K562 (cell line): ENCODE measurements at regions not wholly inside any gene's neighbourhood (a gene's known extent, or its start where the extent isn't known, plus 50 kb on each side); places are given as distances from the start of the nearest gene placed in this dataset.

ENCODE experiments used
- ATAC-seq: fragments of 200-7000 bp; cut with Tn5 transposase; 3 replicates; pipeline ENCODE4 v1.9.1; 2020; ENCODE audit warnings: moderate library complexity
- BruUV-seq: library from RNA; stranded (reverse); fragments of 400-500 nt; replicated peaks from 2 replicates; lab custom pipeline; 2021; lab: Mats Ljungman, UMichigan
- CTCF ChIA-PET: fragments of 300-600 bp; formaldehyde crosslinking; extraction: SDS; loops from one replicate; lab custom pipeline; 2021; ENCODE audit warnings: low intra/inter-chr PET ratio; lab: Yijun Ruan, JAX
- POLR2A ChIA-PET: fragments of 300-600, 350-650 bp; sonication (Branson Sonifier 250); formaldehyde crosslinking; extraction: SDS; loops from one replicate; lab custom pipeline; 2021; ENCODE audit warnings: antibody characterized with exemption, inconsistent platforms; lab: Yijun Ruan, JAX
- DNase-seq, 4 experiments: peaks; one replicate each; pipeline versions ENCODE4 v3.0.0 to v3.0.0-alpha.2; 2011 to 2018; ENCODE audit warnings: low spot score in 3 of 4, mixed read lengths in 3 of 4; ENCODE audit errors: extremely low read depth in 1 of 4
- FAIRE-seq: peaks from 2 replicates; lab custom pipeline; 2011; peaks lifted over from hg19 to GRCh38; lab: Jason Lieb, UNC
- H2AFZ ChIP-seq: 2 replicates; pipeline ENCODE4 v1.6.0; 2011; ENCODE audit warnings: low read depth, low read length, control low read depth, inconsistent platforms
- H3K27ac ChIP-seq: fragments of 200-600 bp; 3 replicates; pipeline ENCODE4 v1.8.0; 2011; ENCODE audit warnings: low read depth, mild to moderate bottlenecking, control low read depth, inconsistent platforms, low read length, moderate library complexity, mixed read lengths; ENCODE audit errors: extremely low read depth
- H3K27me3 ChIP-seq, 2 experiments: fragments of 300-600 bp in 1 of 2; 2 replicates in 1 of 2; 3 replicates in 1 of 2; pipeline versions ENCODE4 v1.6.0 to v1.8.0; 2011; ENCODE audit warnings: inconsistent platforms in 2 of 2, low read length in 2 of 2, mild to moderate bottlenecking in 1 of 2, mixed read lengths in 1 of 2, moderate library complexity in 1 of 2; ENCODE audit not compliant: control insufficient read depth in 2 of 2, insufficient read depth in 2 of 2
- H3K36me3 ChIP-seq: fragments of 300-600 bp; 3 replicates; pipeline ENCODE4 v1.8.0; 2011; ENCODE audit warnings: mild to moderate bottlenecking, low read length, inconsistent platforms; ENCODE audit not compliant: control insufficient read depth, insufficient read depth
- H3K4me1 ChIP-seq, 2 experiments: fragments of 200-600 bp in 1 of 2; replicated peaks in 1 of 2; 2 replicates in 1 of 2; 3 replicates in 1 of 2; pipeline versions ENCODE4 v1.5.1 to v1.8.0; 2011; ENCODE audit warnings: inconsistent platforms in 2 of 2, low read length in 2 of 2, mild to moderate bottlenecking in 1 of 2, mixed read lengths in 1 of 2, moderate library complexity in 1 of 2; ENCODE audit not compliant: control insufficient read depth in 2 of 2, insufficient read depth in 2 of 2
- H3K4me2 ChIP-seq: 2 replicates; pipeline ENCODE4 v1.6.1; 2011; ENCODE audit warnings: low read length, control low read depth, inconsistent platforms, mixed read lengths; ENCODE audit not compliant: insufficient read depth
- H3K4me3 ChIP-seq: fragments of 200-600 bp; sonication (generic), shearing (Covaris generic); 2 replicates; pipeline ENCODE4 v1.5.1; 2016; ENCODE audit warnings: control low read depth, inconsistent platforms
- H3K79me2 ChIP-seq: fragments of 200-600 bp; 3 replicates; pipeline ENCODE4 v1.8.0; 2011; ENCODE audit warnings: low read length, inconsistent platforms; ENCODE audit not compliant: control insufficient read depth, insufficient read depth
- H3K9ac ChIP-seq, 2 experiments: 2 replicates each; pipeline versions ENCODE4 v1.6.0 to v1.6.1; 2011; ENCODE audit warnings: low read depth in 2 of 2, low read length in 2 of 2, control low read depth in 1 of 2, inconsistent platforms in 1 of 2, mild to moderate bottlenecking in 1 of 2, mixed read lengths in 1 of 2; ENCODE audit not compliant: insufficient read depth in 1 of 2
- H3K9me1 ChIP-seq: one replicate; pipeline ENCODE4 v1.6.0; 2011; ENCODE audit warnings: inconsistent platforms, mild to moderate bottlenecking, low read length, moderate library complexity; ENCODE audit not compliant: control insufficient read depth, insufficient read depth
- H3K9me3 ChIP-seq: replicated peaks from 2 replicates; pipeline ENCODE4 v1.5.1; 2011; ENCODE audit warnings: low read depth, low read length, inconsistent platforms; ENCODE audit not compliant: control insufficient read depth, insufficient read depth
- H4K20me1 ChIP-seq: replicated peaks from 2 replicates; pipeline ENCODE4 v1.6.1; 2011; ENCODE audit warnings: low read length, inconsistent platforms, mixed read lengths; ENCODE audit not compliant: control insufficient read depth, insufficient read depth
- DIDO1 ChIP-seq: fragments of 450-650 bp; IDR thresholded peaks from 2 replicates; pipeline ENCODE4 v1.6.1; 2016; ENCODE audit warnings: low read depth, missing biosample characterization, missing genetic modification characterization
- EP400 ChIP-seq: fragments of 450-650 bp; IDR thresholded peaks from 2 replicates; pipeline ENCODE4 v1.6.1; 2017; ENCODE audit warnings: antibody characterized with exemption, mild to moderate bottlenecking, moderate library complexity
- ETS2 ChIP-seq: IDR thresholded peaks from 2 replicates; pipeline ENCODE4 v1.6.1; 2016; ENCODE audit warnings: borderline replicate concordance, missing genetic modification characterization, mild to moderate bottlenecking, moderate library complexity, missing compliant biosample characterization; ENCODE audit not compliant: poor library complexity, severe bottlenecking
- MECOM ChIP-seq: fragments of 250-450 bp; sonication (Bioruptor Pico); IDR thresholded peaks from 2 replicates; pipeline ENCODE4 v1.8.0; 2022; ENCODE audit warnings: inconsistent platforms
- NEUROD1 ChIP-seq: fragments of 150-350 bp; IDR thresholded peaks from 2 replicates; pipeline ENCODE4 v1.6.1; 2014; ENCODE audit warnings: borderline replicate concordance, low read length, low read depth; ENCODE audit not compliant: partially characterized antibody
- NFIX ChIP-seq: fragments of 250-450 bp; sonication (Bioruptor Pico); IDR thresholded peaks from 2 replicates; pipeline ENCODE4 v1.4.0; 2020; ENCODE audit warnings: low read depth, mild to moderate bottlenecking, moderate library complexity
- POLR2A ChIP-seq: fragments of 450-650 bp; conservative IDR thresholded peaks from 2 replicates; pipeline ENCODE4 v1.6.1; 2016
- REST ChIP-seq, 2 experiments: fragments of 450-650 bp; formaldehyde crosslinking in 1 of 2; IDR thresholded peaks; 2 replicates each; pipeline versions ENCODE4 v1.4.0 to v1.6.1; 2014 to 2020; ENCODE audit warnings: mild to moderate bottlenecking in 2 of 2, borderline replicate concordance in 1 of 2, low read depth in 1 of 2
- SMARCB1 ChIP-seq: IDR thresholded peaks from 2 replicates; pipeline ENCODE4 v1.6.1; 2011; ENCODE audit warnings: improper control_type of control experiment, low read depth; ENCODE audit not compliant: insufficient read length
- SREBF1 ChIP-seq: fragments of 150-350 bp; IDR thresholded peaks from 2 replicates; pipeline ENCODE4 v1.6.1; 2014; ENCODE audit warnings: antibody characterized with exemption, low read depth, low read length, borderline replicate concordance
- THRB ChIP-seq: fragments of 450-650 bp; formaldehyde crosslinking; conservative IDR thresholded peaks from 2 replicates; pipeline ENCODE4 v1.4.0; 2022; ENCODE audit warnings: mild to moderate bottlenecking, missing genetic modification characterization
- ZEB2 ChIP-seq: fragments of 450-650 bp; IDR thresholded peaks from 2 replicates; pipeline ENCODE4 v1.6.1; 2016
- ZNF12 ChIP-seq: sonication (generic); formaldehyde crosslinking; IDR thresholded peaks from 2 replicates; pipeline ENCODE4 v1.4.0; 2020; ENCODE audit warnings: mild to moderate bottlenecking, missing genetic modification reagents
- ZNF197 ChIP-seq: fragments of 200-800 bp; sonication (Bioruptor generic); IDR thresholded peaks from 2 replicates; pipeline ENCODE4 v1.6.1; 2016; ENCODE audit warnings: low read depth, missing genetic modification characterization, missing compliant biosample characterization
- WGBS: fragments of 100-300 bp; shearing (Covaris generic); methylation state at CpG from one replicate; pipeline ENCODE4 v1.1.6; 2016; ENCODE audit warnings: low coverage, mixed read lengths; ENCODE audit not compliant: insufficient coverage; ENCODE audit errors: missing lambda C conversion rate; 5-methylcytosine and 5-hydroxymethylcytosine counted together
- in situ Hi-C: fragments of 300-500 bp; cut with MboI; formaldehyde crosslinking; loops from 4 replicates; pipeline ENCODE4 v1.15.0; 2018; ENCODE audit warnings: inconsistent platforms, mixed read lengths
- intact Hi-C: fragments of 100-400 bp; cut with micrococcal nuclease; formaldehyde crosslinking; loops from 2 replicates; pipeline ENCODE4 v1.14.2; 2022

- TF ChIP-seq REST (IDR thresholded peaks at IDR 0.05; ENCODE audit: borderline replicate concordance): no peak
- no peak for TF ChIP-seq REST (CRISPR knock-in tag; IDR thresholded peaks at IDR 0.05; ENCODE audit: low read depth)
- TF ChIP-seq, all 486 proteins: peak for 0
Observed at GRCh38 chr2:5967506-5967905, 275.3 kb downstream of the SOX11 start (continued).

GRCh38 chr2:5969303-5969702 is 277.1 kb downstream of the SOX11 start:
- H3K27ac ChIP-seq: no peak overlapping the region
- H3K4me2 ChIP-seq: no peak overlapping the region
- ATAC-seq (no peak), FAIRE-seq (no peak), DNase-seq (no peak)
- H3K4me1 ChIP-seq: no peaks in the 10 kb centered on the region
- H3K27me3 ChIP-seq: no peaks in the 10 kb centered on the region
- ChIA-PET CTCF (no interaction called here), POLR2A (no interaction called here)
- no peak overlapping the region for H3K4me3 ChIP-seq
- H3K9me3 ChIP-seq: no peaks in the 10 kb centered on the region; the same call in 1 of the 2 replicates
- no TSS peak for BruUV-seq
- H3K79me2 ChIP-seq: no peaks in the 10 kb centered on the region
- no peak overlapping the region for H3K9ac ChIP-seq
- in situ Hi-C loops: no loop called here
- 5% methylated on average over 6 of the region's 6 CpGs for WGBS
- H3K36me3 ChIP-seq: no peaks in the 10 kb centered on the region
- intact Hi-C loops: no loop called here
- H3K9me1 ChIP-seq: no peaks in the 10 kb centered on the region
- no peaks in the 10 kb centered on the region for H4K20me1 ChIP-seq
- no peak overlapping the region for H2AFZ ChIP-seq
- TF ChIP-seq ZEB2 (no peak), SMARCB1 (no peak), ZNF12 (CRISPR knock-in tag) (no peak), ETS2 (tag) (no peak), THRB (CRISPR knock-in tag) (no peak), ZNF197 (no peak), DIDO1 (tag) (no peak), NEUROD1 (no peak), NFIX (CRISPR knock-in tag) (no peak), MECOM (CRISPR knock-in tag) (no peak), POLR2A (no peak), EP400 (no peak), SREBF1 (no peak)
